Activated CD8-positive, alpha-beta T cell treated with anti-CD3 and anti-CD28 coated beads for 36 hours (primary cell): ENCODE measurements at regions not wholly inside any gene's neighbourhood (a gene's known extent, or its start where the extent isn't known, plus 50 kb on each side); places are given as distances from the start of the nearest gene placed in this dataset.

Experiments
- ATAC-seq: fragments of 200-7000 bp; cut with Tn5 transposase; one replicate; pipeline ENCODE4 v1.10.0; 2021; ENCODE audit warnings: mild to moderate bottlenecking, moderate library complexity
- CTCF ChIA-PET: fragments of 350-600 bp; sonication (Branson Sonifier 250); formaldehyde crosslinking; loops from one replicate; lab custom pipeline; 2021; ENCODE audit warnings: antibody characterized with exemption; lab: Charles Lee
- POLR2A ChIA-PET: fragments of 350-600 bp; sonication (Branson Sonifier 250); formaldehyde crosslinking; loops from one replicate; lab custom pipeline; 2021; ENCODE audit warnings: antibody characterized with exemption; lab: Charles Lee
- DNase-seq: peaks from one replicate; pipeline ENCODE4 v3.0.0-alpha.2; 2020
- H3K27ac Mint-ChIP-seq: one replicate; pipeline ENCODE4 v1.8.0; 2021; ENCODE audit warnings: mild to moderate bottlenecking, mixed read lengths
- H3K27me3 Mint-ChIP-seq: one replicate; pipeline ENCODE4 v1.8.0; 2021; ENCODE audit warnings: mixed read lengths
- H3K36me3 Mint-ChIP-seq: one replicate; pipeline ENCODE4 v1.8.0; 2021; ENCODE audit warnings: low read depth, mixed read lengths
- H3K4me1 Mint-ChIP-seq: one replicate; pipeline ENCODE4 v1.8.0; 2021; ENCODE audit warnings: low read depth, mixed read lengths
- H3K4me3 Mint-ChIP-seq: one replicate; pipeline ENCODE4 v1.8.0; 2021; ENCODE audit warnings: mild to moderate bottlenecking, moderate library complexity, mixed read lengths
- H3K9me3 Mint-ChIP-seq: one replicate; pipeline ENCODE4 v1.8.0; 2021; ENCODE audit warnings: mixed read lengths
- intact Hi-C: fragments of 100-400 bp; cut with micrococcal nuclease; formaldehyde crosslinking; loops from one replicate; pipeline ENCODE4 v1.10.0; 2022
- TF ChIP-seq, protein P1 (sequence below): fragments of 200-600 bp; IDR thresholded peaks from one replicate; pipeline ENCODE4 v1.8.0; 2022; ENCODE audit warnings: antibody characterized with exemption, mild to moderate bottlenecking

DNA sequence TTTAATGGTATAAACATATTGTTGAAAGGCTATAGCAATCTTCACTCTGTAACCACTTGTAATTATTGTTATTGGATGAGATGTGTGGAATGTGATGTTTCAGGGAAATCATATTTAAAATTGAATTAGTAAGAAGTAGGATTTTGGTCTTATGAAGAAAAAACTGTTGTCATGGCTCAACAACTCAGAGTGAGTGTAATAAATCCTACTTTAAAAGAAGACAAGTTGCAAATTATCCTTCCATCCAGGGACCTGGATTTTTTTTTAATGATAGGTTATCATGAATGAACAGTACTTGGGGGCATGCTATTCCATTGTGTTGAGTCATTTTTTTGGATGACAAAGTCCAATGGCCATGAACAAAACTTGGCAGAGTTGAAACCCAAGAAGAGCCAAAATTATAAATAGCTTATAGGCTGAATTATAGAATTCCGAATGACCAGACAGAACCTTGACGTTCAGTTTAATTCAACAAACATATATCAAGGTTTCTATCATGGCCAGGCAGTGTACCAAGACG, 625.5 kb upstream of the ZNF717 start:
- TF ChIP-seq, protein P1, sequence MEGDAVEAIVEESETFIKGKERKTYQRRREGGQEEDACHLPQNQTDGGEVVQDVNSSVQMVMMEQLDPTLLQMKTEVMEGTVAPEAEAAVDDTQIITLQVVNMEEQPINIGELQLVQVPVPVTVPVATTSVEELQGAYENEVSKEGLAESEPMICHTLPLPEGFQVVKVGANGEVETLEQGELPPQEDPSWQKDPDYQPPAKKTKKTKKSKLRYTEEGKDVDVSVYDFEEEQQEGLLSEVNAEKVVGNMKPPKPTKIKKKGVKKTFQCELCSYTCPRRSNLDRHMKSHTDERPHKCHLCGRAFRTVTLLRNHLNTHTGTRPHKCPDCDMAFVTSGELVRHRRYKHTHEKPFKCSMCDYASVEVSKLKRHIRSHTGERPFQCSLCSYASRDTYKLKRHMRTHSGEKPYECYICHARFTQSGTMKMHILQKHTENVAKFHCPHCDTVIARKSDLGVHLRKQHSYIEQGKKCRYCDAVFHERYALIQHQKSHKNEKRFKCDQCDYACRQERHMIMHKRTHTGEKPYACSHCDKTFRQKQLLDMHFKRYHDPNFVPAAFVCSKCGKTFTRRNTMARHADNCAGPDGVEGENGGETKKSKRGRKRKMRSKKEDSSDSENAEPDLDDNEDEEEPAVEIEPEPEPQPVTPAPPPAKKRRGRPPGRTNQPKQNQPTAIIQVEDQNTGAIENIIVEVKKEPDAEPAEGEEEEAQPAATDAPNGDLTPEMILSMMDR = no peak
- H3K27me3 Mint-ChIP-seq = no peaks in the 10 kb centered on the region
- ChIA-PET CTCF (no interaction called here), POLR2A (no interaction called here)
- H3K4me3 Mint-ChIP-seq = no peak overlapping the region
- no peak overlapping the region for H3K27ac Mint-ChIP-seq
- DNase-seq = no peak
- H3K36me3 Mint-ChIP-seq = no peaks in the 10 kb centered on the region
- ATAC-seq = no peak
- H3K9me3 Mint-ChIP-seq = peaks cover 6% of the 10 kb centered on the region
- no peaks in the 10 kb centered on the region for H3K4me1 Mint-ChIP-seq
- intact Hi-C loops = no loop called here

DNA sequence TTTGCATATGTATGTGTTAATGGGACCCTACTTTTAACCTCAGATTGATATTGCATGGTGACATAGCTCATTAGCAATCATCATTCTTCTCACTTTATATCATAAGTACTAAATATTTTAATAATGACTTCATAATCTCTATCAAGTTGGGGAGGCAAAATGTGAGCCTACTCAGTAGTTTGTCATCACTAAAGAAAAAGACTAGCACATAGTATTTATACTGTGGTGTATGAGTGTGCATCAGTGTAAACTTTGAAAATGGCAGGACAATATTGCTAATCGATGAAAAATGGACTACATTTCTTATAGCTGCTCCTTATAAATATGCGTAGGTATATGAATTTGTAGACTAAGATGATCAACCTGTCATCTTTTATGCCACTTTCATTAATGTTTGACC, 624.5 kb upstream of the ROBO2 start:
- ATAC-seq = no peak
- POLR2A ChIA-PET = no interaction called here
- H3K36me3 Mint-ChIP-seq = no peaks in the 10 kb centered on the region
- TF ChIP-seq, protein P1 = no peak
- H3K27ac Mint-ChIP-seq = no peak overlapping the region
- intact Hi-C loops = no loop called here
- no peak for DNase-seq
- no peak overlapping the region for H3K4me3 Mint-ChIP-seq
- CTCF ChIA-PET = no interaction called here
- peaks cover 8% of the 10 kb centered on the region for H3K9me3 Mint-ChIP-seq
- no peaks in the 10 kb centered on the region for H3K27me3 Mint-ChIP-seq
- no peaks in the 10 kb centered on the region for H3K4me1 Mint-ChIP-seq

DNA sequence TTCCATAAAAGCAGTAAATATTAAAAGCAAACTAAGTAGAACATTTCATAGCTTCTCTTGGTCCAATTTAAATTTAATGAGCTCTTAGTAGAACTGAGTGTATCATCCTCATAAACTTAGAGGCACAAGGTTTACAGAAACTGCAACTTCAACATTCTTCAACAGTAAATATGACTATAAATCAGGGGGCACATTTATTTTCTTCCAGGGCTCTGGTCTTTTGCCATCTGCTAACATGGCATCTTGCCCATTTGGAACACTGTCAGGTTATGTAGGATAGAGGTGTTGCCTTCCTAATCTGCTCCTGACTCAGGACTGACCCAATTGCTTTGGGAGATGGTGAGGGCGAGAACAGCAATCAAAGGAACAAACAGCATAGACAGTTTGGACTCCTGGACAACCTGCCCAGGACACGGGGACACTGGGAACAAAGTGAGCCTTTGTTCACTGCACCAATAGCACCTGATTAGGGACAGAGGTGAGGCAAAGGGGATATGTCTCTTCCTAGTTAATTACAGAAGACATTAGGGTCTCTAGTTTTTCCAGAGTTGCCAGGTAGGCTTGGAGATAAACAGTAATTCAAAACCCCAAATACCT, 610.2 kb upstream of the ROBO2 start:
- TF ChIP-seq, protein P1 = no peak
- Mint-ChIP-seq H3K27ac (no peak overlapping the region), H3K27me3 (no peaks in the 10 kb centered on the region), H3K4me3 (no peak overlapping the region), H3K36me3 (no peaks in the 10 kb centered on the region), H3K9me3 (peaks cover 7% of the 10 kb centered on the region), H3K4me1 (no peaks in the 10 kb centered on the region)
- POLR2A ChIA-PET = no interaction called here
- ATAC-seq = no peak
- intact Hi-C loops = no loop called here
- no peak for DNase-seq
- CTCF ChIA-PET = no interaction called here

DNA sequence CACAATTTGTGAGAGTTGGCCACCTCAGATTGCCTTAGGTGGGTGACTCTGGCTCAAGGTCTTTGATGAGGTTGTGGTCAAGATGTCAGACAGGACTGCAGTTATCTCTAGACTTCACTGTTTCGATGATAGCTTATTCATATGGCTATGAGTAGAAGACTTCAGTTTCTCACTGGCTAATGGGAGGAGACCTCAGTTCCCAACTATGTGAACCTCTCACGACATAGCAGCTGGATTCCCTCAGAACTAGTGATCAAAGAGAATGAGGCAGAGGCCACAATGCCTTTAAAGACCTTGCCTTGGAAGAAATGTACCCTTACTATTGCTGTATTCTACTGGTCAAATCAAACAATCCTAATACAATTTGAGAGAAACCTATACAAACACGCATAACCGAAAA, 607.5 kb upstream of the ROBO2 start:
- Mint-ChIP-seq H3K4me1 (no peaks in the 10 kb centered on the region), H3K27ac (no peak overlapping the region), H3K9me3 (peaks cover 9% of the 10 kb centered on the region), H3K36me3 (no peaks in the 10 kb centered on the region), H3K4me3 (no peak overlapping the region), H3K27me3 (no peaks in the 10 kb centered on the region)
- ATAC-seq = no peak
- intact Hi-C loops = no loop called here
- POLR2A ChIA-PET = no interaction called here
- CTCF ChIA-PET = no interaction called here
- no peak for DNase-seq
- TF ChIP-seq, protein P1 = no peak

DNA sequence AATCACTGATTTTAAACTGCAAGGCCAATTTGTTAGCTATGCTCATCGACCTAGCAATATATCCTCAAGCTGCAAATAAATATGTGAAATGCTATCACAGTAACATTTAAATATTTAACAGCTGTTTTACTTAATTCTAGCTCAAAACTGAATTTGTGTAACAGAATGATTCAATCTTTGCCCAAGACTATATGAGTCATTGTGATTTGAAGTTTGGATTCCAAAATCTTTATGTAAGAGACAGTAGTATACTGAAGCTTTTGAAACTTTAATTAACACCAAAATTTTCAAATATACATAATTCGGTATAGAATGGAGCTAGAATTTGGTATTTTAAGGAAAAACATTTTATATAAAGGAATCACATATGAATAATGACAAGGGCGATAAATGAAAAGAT, 603.0 kb upstream of the ROBO2 start:
- ATAC-seq (no peak), DNase-seq (no peak)
- TF ChIP-seq, protein P1 = no peak
- no peak overlapping the region for H3K27ac Mint-ChIP-seq
- CTCF ChIA-PET = no interaction called here
- no peak overlapping the region for H3K4me3 Mint-ChIP-seq
- no peaks in the 10 kb centered on the region for H3K27me3 Mint-ChIP-seq
- no peaks in the 10 kb centered on the region for H3K36me3 Mint-ChIP-seq
- peaks cover 8% of the 10 kb centered on the region for H3K9me3 Mint-ChIP-seq
- no peaks in the 10 kb centered on the region for H3K4me1 Mint-ChIP-seq
- POLR2A ChIA-PET = no interaction called here
- intact Hi-C loops = no loop called here
